ENCODE measurements at regions not wholly inside any gene's neighbourhood (a gene's known extent, or its start where the extent isn't known, plus 50 kb on each side); places are given as distances from the start of the nearest gene placed in this dataset.

GRCh38 chr21:27756191-27756590 is 789.3 kb upstream of the ADAMTS5 start:
- TF ChIP-seq CTCF (IDR thresholded peaks at IDR 0.05) (no peak), SIN3A (IDR thresholded peaks at IDR 0.05; ENCODE audit: borderline replicate concordance, insufficient read depth, low read depth, low read length) (no peak), POLR2AphosphoS5 (IDR thresholded peaks at IDR 0.05; ENCODE audit: low read depth, low read length) (no peak)
- TF ChIP-seq, protein P1, sequence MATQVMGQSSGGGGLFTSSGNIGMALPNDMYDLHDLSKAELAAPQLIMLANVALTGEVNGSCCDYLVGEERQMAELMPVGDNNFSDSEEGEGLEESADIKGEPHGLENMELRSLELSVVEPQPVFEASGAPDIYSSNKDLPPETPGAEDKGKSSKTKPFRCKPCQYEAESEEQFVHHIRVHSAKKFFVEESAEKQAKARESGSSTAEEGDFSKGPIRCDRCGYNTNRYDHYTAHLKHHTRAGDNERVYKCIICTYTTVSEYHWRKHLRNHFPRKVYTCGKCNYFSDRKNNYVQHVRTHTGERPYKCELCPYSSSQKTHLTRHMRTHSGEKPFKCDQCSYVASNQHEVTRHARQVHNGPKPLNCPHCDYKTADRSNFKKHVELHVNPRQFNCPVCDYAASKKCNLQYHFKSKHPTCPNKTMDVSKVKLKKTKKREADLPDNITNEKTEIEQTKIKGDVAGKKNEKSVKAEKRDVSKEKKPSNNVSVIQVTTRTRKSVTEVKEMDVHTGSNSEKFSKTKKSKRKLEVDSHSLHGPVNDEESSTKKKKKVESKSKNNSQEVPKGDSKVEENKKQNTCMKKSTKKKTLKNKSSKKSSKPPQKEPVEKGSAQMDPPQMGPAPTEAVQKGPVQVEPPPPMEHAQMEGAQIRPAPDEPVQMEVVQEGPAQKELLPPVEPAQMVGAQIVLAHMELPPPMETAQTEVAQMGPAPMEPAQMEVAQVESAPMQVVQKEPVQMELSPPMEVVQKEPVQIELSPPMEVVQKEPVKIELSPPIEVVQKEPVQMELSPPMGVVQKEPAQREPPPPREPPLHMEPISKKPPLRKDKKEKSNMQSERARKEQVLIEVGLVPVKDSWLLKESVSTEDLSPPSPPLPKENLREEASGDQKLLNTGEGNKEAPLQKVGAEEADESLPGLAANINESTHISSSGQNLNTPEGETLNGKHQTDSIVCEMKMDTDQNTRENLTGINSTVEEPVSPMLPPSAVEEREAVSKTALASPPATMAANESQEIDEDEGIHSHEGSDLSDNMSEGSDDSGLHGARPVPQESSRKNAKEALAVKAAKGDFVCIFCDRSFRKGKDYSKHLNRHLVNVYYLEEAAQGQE (IDR thresholded peaks at IDR 0.05; ENCODE audit: insufficient read depth in 1 of 2, low read depth in 2 of 2, low read length in 1 of 2) = no peak
